CD14-positive monocyte (primary cell): ENCODE measurements at regions not wholly inside any gene's neighbourhood (a gene's known extent, or its start where the extent isn't known, plus 50 kb on each side); places are given as distances from the start of the nearest gene placed in this dataset.
A peak's percentile ranks its signal among the peaks of the same experiment; 100 is the strongest.
"Not testable (repeated sequence)": the region's sequence is repeated elsewhere in the genome, so short reads cannot be mapped to it uniquely, and the experiment has no call there.

Experiments used
- DNase-seq, 3 donors: peaks; one replicate each; pipeline ENCODE4 v3.0.0-alpha.2; 2011 to 2022
- H2AFZ ChIP-seq: 2 replicates; pipeline ENCODE4 v1.6.0; 2012; ENCODE audit warnings: mild to moderate bottlenecking, low read depth, low read length, inconsistent platforms; ENCODE audit not compliant: insufficient read depth, poor library complexity, severe bottlenecking
- H3K27ac ChIP-seq, 2 donors: 1 replicate in 1 of 2; 2 replicates in 1 of 2; pipeline ENCODE4 v1.5.1; 2012 to 2013; ENCODE audit warnings: low read length in 2 of 2, control low read depth in 1 of 2, inconsistent platforms in 1 of 2, low read depth in 1 of 2, mild to moderate bottlenecking in 1 of 2
- H3K27me3 ChIP-seq, 2 donors: one replicate each; pipeline versions ENCODE4 v1.6.0 to v1.6.1; 2011 to 2013; ENCODE audit warnings: low read length in 2 of 2; ENCODE audit not compliant: control insufficient read depth in 2 of 2, insufficient read depth in 2 of 2
- H3K36me3 ChIP-seq, 2 donors: replicated peaks in 1 of 2; 1 replicate in 1 of 2; 2 replicates in 1 of 2; pipeline versions ENCODE4 v1.5.1 to v1.6.1; 2012 to 2013; ENCODE audit warnings: low read length in 2 of 2, control low read depth in 1 of 2, inconsistent platforms in 1 of 2, mild to moderate bottlenecking in 1 of 2; ENCODE audit not compliant: insufficient read depth in 2 of 2, control insufficient read depth in 1 of 2
- H3K4me1 ChIP-seq, 2 donors: 1 replicate in 1 of 2; 2 replicates in 1 of 2; pipeline versions ENCODE4 v1.5.1 to v1.6.1; 2012 to 2013; ENCODE audit warnings: low read length in 2 of 2, control low read depth in 1 of 2, inconsistent platforms in 1 of 2, mild to moderate bottlenecking in 1 of 2, moderate library complexity in 1 of 2; ENCODE audit not compliant: insufficient read depth in 2 of 2, control insufficient read depth in 1 of 2
- H3K4me2 ChIP-seq: replicated peaks from 2 replicates; pipeline ENCODE3; 2012; ENCODE audit warnings: low read length, moderate library complexity, mild to moderate bottlenecking; ENCODE audit not compliant: poor library complexity, severe bottlenecking; ENCODE audit errors: extremely low read depth
- H3K4me3 ChIP-seq, 3 experiments: fragments of 200-600 bp in 1 of 3; sonication (generic) in 1 of 3; replicated peaks in 1 of 3; 1 replicate in 2 of 3; 2 replicates in 1 of 3; pipeline ENCODE4 v1.5.1; 2011 to 2013; ENCODE audit warnings: low read length in 3 of 3, mild to moderate bottlenecking in 3 of 3, control low read depth in 2 of 3, low read depth in 2 of 3, inconsistent platforms in 1 of 3, moderate library complexity in 1 of 3
- H3K79me2 ChIP-seq: 2 replicates; pipeline ENCODE4 v1.6.0; 2012; ENCODE audit warnings: mild to moderate bottlenecking, control low read depth, inconsistent platforms, low read length, moderate library complexity; ENCODE audit not compliant: insufficient read depth
- H3K9ac ChIP-seq: 2 replicates; pipeline ENCODE4 v1.6.0; 2017; ENCODE audit warnings: low read length, mild to moderate bottlenecking; ENCODE audit not compliant: insufficient read depth, poor library complexity, severe bottlenecking
- H3K9me3 ChIP-seq, 2 donors: replicated peaks in 1 of 2; 1 replicate in 1 of 2; 2 replicates in 1 of 2; pipeline versions ENCODE4 v1.5.1 to v1.6.1; 2012 to 2013; ENCODE audit warnings: low read length in 2 of 2, control low read depth in 1 of 2; ENCODE audit not compliant: control insufficient read depth in 1 of 2, insufficient read depth in 1 of 2
- H4K20me1 ChIP-seq: 2 replicates; pipeline ENCODE4 v1.6.0; 2012; ENCODE audit warnings: mild to moderate bottlenecking, low read length, control low read depth, moderate library complexity; ENCODE audit not compliant: insufficient read depth
- H3K27ac Mint-ChIP-seq, 7 donors: one replicate each; pipeline ENCODE4 v1.8.0; 2020; ENCODE audit warnings: mild to moderate bottlenecking in 7 of 7, mixed read lengths in 7 of 7, moderate library complexity in 6 of 7, inconsistent platforms in 2 of 7
- H3K27me3 Mint-ChIP-seq, 3 donors: one replicate each; pipeline ENCODE4 v1.8.0; 2021 to 2022; ENCODE audit warnings: low read depth in 3 of 3, mild to moderate bottlenecking in 3 of 3, mixed read lengths in 3 of 3, moderate library complexity in 3 of 3, inconsistent platforms in 1 of 3
- H3K36me3 Mint-ChIP-seq, 2 donors: one replicate each; pipeline ENCODE4 v1.8.0; 2020; ENCODE audit warnings: mixed read lengths in 2 of 2, inconsistent platforms in 1 of 2, mild to moderate bottlenecking in 1 of 2
- H3K4me1 Mint-ChIP-seq: one replicate; pipeline ENCODE4 v1.8.0; 2020; ENCODE audit warnings: mild to moderate bottlenecking, mixed read lengths
- H3K4me3 Mint-ChIP-seq, 2 donors: one replicate each; pipeline ENCODE4 v1.8.0; 2020; ENCODE audit warnings: mild to moderate bottlenecking in 2 of 2, mixed read lengths in 2 of 2, moderate library complexity in 1 of 2
- H3K9me3 Mint-ChIP-seq, 7 donors: one replicate each; pipeline ENCODE4 v1.8.0; 2020 to 2022; ENCODE audit warnings: mixed read lengths in 7 of 7, mild to moderate bottlenecking in 6 of 7, moderate library complexity in 6 of 7, inconsistent platforms in 2 of 7
- CTCF ChIP-seq: fragments of 200-600 bp; IDR thresholded peaks from one replicate; pipeline ENCODE4 v1.8.0; 2022; ENCODE audit warnings: antibody characterized with exemption, mild to moderate bottlenecking
- WGBS: methylation state at CpG from one replicate; pipeline ENCODE4 v1.1.5; 2013; ENCODE audit warnings: missing lambda C conversion rate; ENCODE audit not compliant: insufficient coverage; 5-methylcytosine and 5-hydroxymethylcytosine counted together
- intact Hi-C, 2 donors: fragments of 100-400 bp; cut with micrococcal nuclease; formaldehyde crosslinking; loops; one replicate each; pipeline versions ENCODE4 v1.15.0 to v1.15.1; 2023

DNA sequence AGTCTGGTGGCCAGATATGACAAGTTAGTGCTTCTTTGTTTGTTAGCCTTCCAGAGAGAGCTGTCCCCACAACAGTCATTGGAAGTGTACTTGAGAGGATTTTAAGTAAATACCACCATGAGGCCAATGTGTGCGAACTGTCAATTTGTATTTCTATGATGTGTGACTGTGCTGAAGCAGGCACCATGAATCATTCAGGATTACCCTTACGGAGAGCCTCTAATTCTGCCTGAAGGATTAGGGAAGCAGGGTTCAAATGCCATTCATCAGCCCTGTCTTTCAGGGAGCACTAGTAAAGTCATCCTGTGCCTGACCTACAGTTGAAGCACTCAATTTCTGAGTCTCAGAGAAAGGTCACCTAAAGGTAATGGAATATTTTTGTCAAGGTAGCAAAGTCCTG is 109.3 kb downstream of the GATA3 start:
- no peak overlapping the region for H2AFZ ChIP-seq
- intact Hi-C loops, result no loop called here
- Mint-ChIP-seq H3K4me1 (no peaks in the 10 kb centered on the region), H3K27me3 (peaks cover 1 to 5% (median 3%) of the 10 kb centered on the region in 3 donors), H3K4me3 (no peak overlapping the region), H3K27ac (no peak overlapping the region), H3K9me3 (peaks cover 10 to 21% (median 15%) of the 10 kb centered on the region in 7 donors), H3K36me3 (no peaks in the 10 kb centered on the region)
- no peak overlapping the region for H3K4me3 ChIP-seq
- H3K9me3 ChIP-seq, result no peaks in the 10 kb centered on the region
- no peaks in the 10 kb centered on the region for H3K27me3 ChIP-seq
- no peak for TF ChIP-seq CTCF
- WGBS, result 100% methylated on average over 1 of the region's 2 CpGs
- H4K20me1 ChIP-seq, result no peaks in the 10 kb centered on the region
- no peaks in the 10 kb centered on the region for H3K36me3 ChIP-seq
- H3K4me2 ChIP-seq, result no peak overlapping the region
- no peak for DNase-seq
- H3K9ac ChIP-seq, result no peak overlapping the region
- no peaks in the 10 kb centered on the region for H3K4me1 ChIP-seq
- no peaks in the 10 kb centered on the region for H3K79me2 ChIP-seq
- H3K27ac ChIP-seq, result no peak overlapping the region

- H3K4me3 Mint-ChIP-seq, H3K79me2 ChIP-seq, H3K36me3 ChIP-seq, H3K4me2 ChIP-seq, H3K9ac ChIP-seq, DNase-seq, H3K27ac ChIP-seq, H3K4me1 ChIP-seq, H2AFZ ChIP-seq, H3K27me3 Mint-ChIP-seq, H4K20me1 ChIP-seq, H3K36me3 Mint-ChIP-seq, H3K4me1 Mint-ChIP-seq, H3K27me3 ChIP-seq, intact Hi-C loops, H3K4me3 ChIP-seq, H3K9me3 ChIP-seq: not testable (repeated sequence)
- Mint-ChIP-seq H3K27ac (peak overlapping the region in 1 of 7 donors; percentile 47), H3K9me3 (peaks cover 12 to 23% (median 15%) of the 10 kb centered on the region in 7 donors)
- WGBS, result no CpG with 5 or more reads among the region's 1 CpG
These were observed 110.2 kb downstream of the GATA3 start for GRCh38 chr10:8164640-8165039.
